ENCODE measurements at regions not wholly inside any gene's neighbourhood (a gene's known extent, or its start where the extent isn't known, plus 50 kb on each side); places are given as distances from the start of the nearest gene placed in this dataset.

DNA sequence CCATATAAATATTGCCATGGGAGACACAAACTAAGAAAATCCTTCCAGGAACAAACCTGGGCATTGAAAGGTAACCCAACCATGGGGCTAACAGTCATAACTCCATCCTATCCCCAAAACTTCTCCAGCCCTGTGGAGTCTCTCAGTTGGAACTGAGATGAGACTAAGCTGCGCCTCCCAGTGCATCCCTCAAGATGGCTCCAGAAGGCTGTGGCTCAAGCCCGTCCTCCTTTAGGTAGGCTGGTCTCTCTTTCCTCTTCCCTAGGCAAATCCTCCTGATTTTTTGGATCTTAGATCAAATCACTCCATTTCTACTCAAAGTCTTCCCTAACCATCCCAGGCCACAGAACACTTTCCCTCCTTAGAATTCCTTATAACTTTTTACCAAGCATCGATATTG is 364.3 kb upstream of the CCDC196 start:
- no peak for DNase-seq

DNA sequence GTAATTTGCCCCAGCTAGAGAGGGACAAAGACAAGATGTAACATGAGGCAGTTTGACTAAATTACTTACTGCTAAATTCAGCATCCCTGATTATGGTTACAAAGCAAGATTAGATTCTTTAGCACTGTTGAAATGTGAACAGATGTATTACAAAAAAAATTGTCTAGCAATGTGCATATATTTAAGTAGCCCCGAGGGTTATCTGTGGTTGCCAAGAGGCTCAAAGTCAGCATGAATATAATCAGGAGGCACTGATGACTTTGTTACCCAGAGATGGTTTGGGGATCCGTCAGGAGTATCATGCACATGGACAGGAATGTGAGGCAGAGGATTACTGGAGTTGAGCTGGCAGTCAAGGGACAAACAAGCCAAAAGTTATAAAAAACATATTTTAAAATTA is 356.9 kb upstream of the CCDC196 start:
- no peak for DNase-seq

GRCh38 chr14:66131111-66131510 is 355.1 kb upstream of the CCDC196 start:
- no peak for DNase-seq

- DNase-seq: no peak
Measured at GRCh38 chr14:66133666-66134065, 352.5 kb upstream of the CCDC196 start.

DNA sequence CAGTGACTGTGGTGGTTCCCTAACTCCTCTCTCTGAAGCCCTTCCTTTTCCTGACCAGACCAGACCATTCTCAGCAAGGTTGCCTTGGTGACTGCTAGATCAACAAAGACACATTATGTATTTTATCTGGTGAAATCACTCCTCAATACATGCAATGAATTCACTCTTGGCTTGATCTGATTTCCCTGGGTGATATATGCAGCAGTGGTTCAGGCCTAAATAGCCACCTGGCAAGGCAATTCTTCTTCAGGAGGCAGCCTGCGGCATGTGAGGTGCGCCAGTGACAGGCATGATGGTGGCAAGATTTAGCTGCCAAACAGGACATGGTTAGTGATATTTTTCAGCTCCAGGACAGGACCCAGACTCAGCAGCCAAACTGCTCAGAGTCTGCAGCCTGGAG is 350.3 kb upstream of the CCDC196 start:
- DNase-seq: no peak

- no peak for DNase-seq
Measured at GRCh38 chr14:66137081-66137480, 349.1 kb upstream of the CCDC196 start.

DNA sequence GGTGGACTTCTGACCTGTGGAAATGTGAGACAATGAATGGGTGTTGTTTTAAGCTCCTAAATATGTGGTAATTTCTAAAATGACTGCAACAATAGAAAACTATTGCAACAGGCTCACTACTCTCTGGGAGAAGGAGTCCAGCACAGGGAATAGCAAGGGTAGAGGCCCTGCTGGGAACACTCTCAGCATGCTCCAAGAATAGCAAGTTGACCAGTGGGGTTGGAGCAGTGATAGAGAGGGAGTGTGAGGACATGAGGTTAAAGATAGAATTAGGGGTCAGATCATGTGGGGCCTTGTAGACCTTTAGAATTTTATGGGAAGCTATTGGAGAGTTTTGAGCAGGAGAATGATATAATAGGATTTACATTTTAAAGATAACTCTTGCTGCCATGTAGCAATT is 346.7 kb upstream of the CCDC196 start:
- DNase-seq: no peak

DNA sequence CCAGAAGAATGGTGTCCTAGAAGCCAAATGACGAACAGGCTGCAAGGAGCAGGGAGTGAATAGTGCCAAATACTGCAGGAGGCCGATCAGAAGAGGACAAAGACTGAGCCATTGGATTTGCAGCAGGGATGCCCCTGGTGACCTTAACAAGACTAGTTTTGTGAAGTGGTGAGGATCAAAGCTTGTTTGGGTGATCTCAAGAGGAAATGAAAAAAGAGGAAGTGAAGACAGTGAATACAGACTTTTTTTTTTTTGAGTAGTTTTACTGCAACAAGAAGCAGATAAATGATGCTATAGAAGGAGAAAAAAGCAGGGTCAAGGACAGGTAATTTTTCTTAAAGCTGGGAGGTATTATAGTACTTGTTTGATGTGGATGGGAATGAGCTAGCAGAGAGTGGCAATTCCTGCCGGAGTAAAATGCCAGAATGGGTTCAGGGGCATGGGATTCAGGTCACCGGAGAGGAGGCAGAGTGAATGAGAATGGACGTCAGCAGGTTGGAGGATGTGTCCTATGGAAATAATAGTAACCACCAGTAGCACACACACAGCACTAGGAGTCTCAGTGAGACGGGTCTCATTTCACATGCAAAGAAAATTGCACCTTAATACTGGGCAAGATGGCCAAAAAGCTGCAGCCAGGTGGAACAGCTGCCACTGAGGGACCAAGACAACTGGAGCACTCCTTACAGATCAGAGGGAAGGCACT is 345.8 kb upstream of the CCDC196 start:
- no peak for DNase-seq

GRCh38 chr14:66140963-66141362 is 345.2 kb upstream of the CCDC196 start:
- DNase-seq: no peak

- no peak for DNase-seq
Measured at GRCh38 chr14:66141733-66142132, 344.4 kb upstream of the CCDC196 start.

DNA sequence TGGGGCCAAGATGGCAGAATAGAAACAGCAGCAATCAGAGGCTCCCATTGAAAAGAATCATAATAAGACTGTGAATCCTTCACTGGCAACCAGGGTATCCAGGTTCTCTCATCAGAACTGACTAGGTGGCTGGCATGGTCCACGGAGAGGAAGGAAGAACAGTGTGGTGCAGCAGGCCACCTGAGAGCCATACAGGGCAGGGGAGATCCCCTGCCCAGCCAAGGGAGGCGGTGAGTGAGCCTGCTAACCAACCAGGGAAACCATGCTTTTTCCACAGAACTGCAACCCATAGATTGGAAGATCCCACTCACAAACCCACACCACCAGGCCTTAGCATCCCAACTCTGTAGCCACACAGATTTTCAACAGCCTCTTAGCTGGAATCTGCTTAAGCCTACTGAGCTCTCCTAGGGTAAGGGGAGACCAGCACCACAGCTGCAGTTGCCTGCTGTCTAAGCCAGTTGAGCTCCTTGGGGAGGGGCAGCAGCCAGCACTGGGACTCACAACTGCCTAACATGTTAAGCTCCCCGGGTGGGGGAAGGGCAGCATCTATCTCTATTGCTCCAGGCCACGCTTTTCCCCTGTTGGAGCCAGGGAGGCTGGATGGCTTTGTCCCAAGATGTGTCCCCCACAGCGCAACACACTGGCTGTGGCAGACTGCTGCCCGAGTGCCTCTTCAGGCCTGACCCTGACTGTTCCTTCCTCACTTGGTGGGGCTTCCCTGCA is 342.6 kb upstream of the CCDC196 start:
- DNase-seq: no peak

GRCh38 chr14:66152302-66152701 is 333.9 kb upstream of the CCDC196 start:
- no peak for DNase-seq

DNA sequence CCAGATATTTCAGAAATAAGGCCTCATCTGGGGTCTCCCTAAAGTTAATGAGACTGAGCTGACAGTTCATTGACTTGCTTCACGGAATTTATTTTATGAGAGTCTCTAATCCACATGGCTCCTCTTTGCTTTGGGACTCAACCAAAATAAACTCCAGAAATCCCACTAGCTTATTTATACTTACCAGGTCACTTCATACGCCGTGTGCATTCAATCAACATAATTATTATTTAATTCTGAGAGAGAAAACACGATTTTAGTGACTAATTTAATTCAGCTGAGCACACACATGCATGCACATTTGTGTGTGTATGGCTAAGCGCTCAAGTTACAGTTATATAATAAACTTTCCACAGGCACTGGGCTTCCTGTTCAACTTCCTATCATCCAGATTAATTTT is 333.4 kb upstream of the CCDC196 start:
- no peak for DNase-seq

DNA sequence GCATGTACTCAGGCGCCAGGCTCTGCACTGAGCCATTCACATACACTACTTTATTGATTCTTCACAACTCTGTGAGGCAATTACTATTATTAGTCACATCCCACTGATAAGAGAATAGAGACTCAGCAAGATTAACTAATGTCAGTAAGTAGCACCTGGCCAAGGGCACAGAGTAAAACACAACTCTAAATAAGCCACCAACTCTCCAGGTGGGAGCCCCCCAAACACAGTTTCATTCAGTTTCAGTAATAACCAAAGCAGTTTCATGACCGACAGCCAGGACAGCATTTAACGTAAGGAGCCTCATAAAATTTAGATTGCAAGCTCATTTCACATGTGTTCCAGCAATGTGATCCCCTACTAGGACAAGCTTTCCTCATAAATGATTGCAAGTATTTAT is 323.1 kb upstream of the CCDC196 start:
- DNase-seq: no peak

DNA sequence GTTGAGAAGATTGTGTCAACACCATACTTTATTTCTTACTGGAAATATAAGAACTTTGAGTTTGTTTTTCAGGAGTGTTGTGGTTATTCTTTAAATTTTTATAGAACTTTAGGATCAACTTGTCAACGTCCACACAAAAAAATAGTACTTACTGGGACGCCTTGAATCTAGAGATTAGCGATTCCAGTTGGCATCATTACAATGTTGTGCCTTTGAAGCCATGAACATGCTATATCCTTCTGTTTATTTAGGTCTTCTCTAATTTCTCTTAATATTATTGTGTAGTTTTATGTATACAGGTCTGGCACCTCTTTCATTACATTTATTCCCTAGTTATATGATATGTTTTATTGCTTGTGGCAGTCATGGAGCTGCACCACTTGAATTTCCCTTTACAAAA is 320.8 kb upstream of the CCDC196 start:
- DNase-seq: no peak

GRCh38 chr14:66174453-66174891 is 311.7 kb upstream of the CCDC196 start:
- no peak for DNase-seq

- no peak for DNase-seq
Measured at GRCh38 chr14:66177935-66178334, 308.2 kb upstream of the CCDC196 start.

DNA sequence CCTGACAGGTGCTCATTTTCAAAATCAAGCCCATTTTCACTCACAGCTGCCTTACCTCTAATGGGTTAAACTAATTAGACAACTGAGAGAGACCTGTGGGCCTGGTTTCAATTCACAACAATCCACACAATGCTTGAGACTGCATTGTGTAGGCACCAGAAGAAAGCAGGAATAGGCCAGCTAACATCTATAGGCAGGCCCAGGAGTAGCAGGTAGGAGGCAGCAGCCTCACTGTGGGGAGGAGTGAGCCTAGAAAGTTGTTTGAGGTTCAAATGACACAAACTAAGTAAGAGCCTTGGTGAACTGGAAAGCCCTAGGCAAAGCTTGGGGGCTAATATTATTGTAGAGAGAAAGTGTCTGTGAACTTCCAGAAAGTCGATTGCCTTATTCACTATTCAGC is 289.5 kb upstream of the CCDC196 start:
- DNase-seq: no peak

GRCh38 chr14:66197276-66197675 is 288.9 kb upstream of the CCDC196 start:
- no peak for DNase-seq

DNA sequence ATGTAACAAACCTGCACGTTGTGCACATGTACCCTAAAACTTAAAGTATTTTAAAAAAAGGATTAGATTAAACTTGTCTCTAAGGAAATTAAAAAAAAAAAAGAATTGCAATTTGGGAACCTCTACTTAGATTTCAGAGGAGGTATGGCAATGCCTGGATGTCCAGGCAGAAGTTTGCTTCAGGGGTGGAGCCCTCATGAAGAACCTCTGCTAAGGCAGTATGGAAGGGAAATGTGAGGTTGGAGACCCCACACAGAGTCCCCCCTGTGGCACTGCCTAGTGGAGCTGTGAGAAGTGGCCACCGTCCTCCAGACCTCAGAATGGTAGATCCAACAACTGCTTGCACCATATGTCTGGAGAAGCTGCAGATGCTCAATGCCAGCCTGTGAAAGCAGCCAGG is 279.6 kb upstream of the CCDC196 start:
- DNase-seq: no peak

- no peak for DNase-seq
Measured at GRCh38 chr14:66216763-66217162, 269.4 kb upstream of the CCDC196 start.

DNA sequence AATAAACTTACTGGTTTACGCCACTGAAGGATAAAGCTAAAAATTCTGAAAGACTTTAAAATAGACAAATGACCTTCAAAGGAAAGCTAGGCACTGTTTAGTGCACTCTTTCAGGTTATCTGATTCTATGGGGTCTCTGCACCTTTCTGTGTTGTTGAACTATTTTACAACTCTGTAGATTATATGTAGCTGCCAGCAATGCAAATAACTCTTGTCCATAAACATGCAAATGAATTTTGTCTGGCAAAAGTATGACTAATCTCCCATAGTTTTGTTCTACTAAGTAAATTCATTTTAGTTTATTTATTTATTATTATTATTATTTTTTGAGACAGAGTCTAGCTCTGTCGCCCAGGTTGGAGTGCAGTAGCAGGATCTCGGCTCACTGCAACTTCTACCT is 266.3 kb upstream of the CCDC196 start:
- DNase-seq: no peak

DNA sequence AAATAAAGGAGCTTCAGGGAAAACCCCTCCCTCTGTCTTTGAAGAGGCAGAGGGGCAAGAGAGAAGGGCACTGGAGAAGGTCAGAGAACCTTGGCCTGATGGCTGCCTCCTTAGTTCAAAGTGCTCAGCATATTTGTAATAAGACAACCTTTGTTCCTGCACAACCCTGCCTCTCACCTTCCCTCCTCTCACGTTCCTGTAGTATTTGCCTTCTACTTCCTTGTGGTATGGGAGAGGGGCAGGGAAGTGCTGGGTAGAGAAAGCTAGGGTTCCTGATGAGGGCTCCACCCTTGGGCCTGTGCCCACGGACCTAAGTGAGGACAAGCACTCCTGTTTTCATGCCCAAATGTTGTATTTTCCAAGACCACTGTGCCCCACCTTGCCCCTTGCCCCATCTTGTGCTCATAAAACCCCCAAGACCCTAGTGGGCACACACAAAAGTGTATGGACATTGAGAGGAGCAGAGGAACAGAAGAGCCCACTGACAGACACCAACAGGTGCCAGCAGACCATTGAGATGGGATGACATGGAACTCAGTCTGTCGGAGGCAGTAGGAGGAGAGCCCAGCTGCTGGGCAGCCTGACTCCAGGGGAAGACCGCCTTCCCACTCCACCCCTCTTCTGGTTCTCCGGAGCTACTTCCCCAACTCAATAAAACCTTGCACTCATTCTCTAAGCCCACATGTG is 261.5 kb upstream of the CCDC196 start:
- no peak for DNase-seq

DNA sequence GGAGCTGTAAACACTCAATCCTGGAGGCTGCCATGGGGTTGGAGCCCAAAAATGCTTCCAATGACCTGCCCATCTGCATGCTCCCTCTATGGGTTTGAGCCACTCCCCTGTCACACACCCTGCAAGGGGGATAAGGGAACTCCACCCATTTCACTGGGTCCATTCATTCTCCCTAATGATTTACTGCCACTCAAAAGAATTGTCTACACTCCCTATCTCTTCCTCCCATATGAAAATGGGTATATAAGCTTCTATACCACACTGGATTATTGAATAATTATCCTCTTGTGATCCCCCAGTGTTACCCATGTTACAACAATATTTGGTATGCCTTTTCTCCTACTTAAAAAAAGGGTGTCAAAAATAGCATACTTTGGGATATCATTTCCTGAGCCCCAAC is 260.8 kb upstream of the CCDC196 start:
- no peak for DNase-seq
